Esophagus squamous epithelium (tissue), 5 donors: ENCODE measurements at regions not wholly inside any gene's neighbourhood (a gene's known extent, or its start where the extent isn't known, plus 50 kb on each side); places are given as distances from the start of the nearest gene placed in this dataset.

Experiments
- DNase-seq: peaks from one replicate; lab custom pipeline; 2025; lab: John Stamatoyannopoulos, UW
- H3K27ac ChIP-seq, 4 donors: fragments of 200-600 bp; sonication (generic); one replicate each; pipeline ENCODE4 v1.5.1; 2016 to 2019; ENCODE audit warnings: mild to moderate bottlenecking in 1 of 4
- H3K27me3 ChIP-seq, 4 donors: fragments of 200-600 bp; sonication (generic); 1 replicate in 3 of 4; 2 replicates in 1 of 4; pipeline versions ENCODE4 v1.5.1 to v1.6.0; 2017 to 2021; ENCODE audit warnings: antibody characterized with exemption in 1 of 4
- H3K36me3 ChIP-seq, 3 donors: fragments of 200-600 bp; sonication (generic); one replicate each; pipeline ENCODE4 v1.5.1; 2016 to 2019
- H3K4me1 ChIP-seq, 3 donors: fragments of 200-600 bp; sonication (generic); one replicate each; pipeline ENCODE4 v1.5.1; 2017 to 2019
- H3K4me3 ChIP-seq, 4 donors: fragments of 200-600 bp; sonication (generic); 1 replicate in 3 of 4; 2 replicates in 1 of 4; pipeline ENCODE4 v1.5.1; 2016 to 2019; ENCODE audit warnings: mild to moderate bottlenecking in 2 of 4, moderate library complexity in 1 of 4
- H3K9me3 ChIP-seq, 3 donors: fragments of 200-600 bp; sonication (generic); one replicate each; pipeline ENCODE4 v1.5.1; 2016 to 2019
- POLR2A ChIP-seq, 4 donors: fragments of 450-650 bp; IDR thresholded peaks; one replicate each; pipeline ENCODE4 v1.6.1; 2017; ENCODE audit warnings: antibody characterized with exemption in 4 of 4, mild to moderate bottlenecking in 4 of 4, moderate library complexity in 3 of 4
- WGBS, 2 donors: methylation state at CpG; one replicate each; pipeline ENCODE4 v1.1.5; 2018; 5-methylcytosine and 5-hydroxymethylcytosine counted together
- intact Hi-C: fragments of 100-400 bp; cut with DNase I; formaldehyde crosslinking; loops from one replicate; pipeline ENCODE4 v1.15.0; 2022
- TF ChIP-seq, protein P1 (sequence below), 6 experiments: fragments of 450-650 bp in 4 of 6; fragments of 200-600 bp in 2 of 6; sonication (generic) in 2 of 6; IDR thresholded peaks; one replicate each; pipeline ENCODE4 v1.5.1; 2016 to 2019; ENCODE audit warnings: antibody characterized with exemption in 6 of 6, mild to moderate bottlenecking in 4 of 6, moderate library complexity in 4 of 6
- donor health status: DM: yes; HTN: yes; CAD: no.

- H3K4me3 ChIP-seq, result no peak overlapping the region
- H3K4me1 ChIP-seq, result no peaks in the 10 kb centered on the region
- 13 to 57% methylated on average over 1 of the region's 1 CpG for WGBS, 2 donors
- TF ChIP-seq, protein P1, sequence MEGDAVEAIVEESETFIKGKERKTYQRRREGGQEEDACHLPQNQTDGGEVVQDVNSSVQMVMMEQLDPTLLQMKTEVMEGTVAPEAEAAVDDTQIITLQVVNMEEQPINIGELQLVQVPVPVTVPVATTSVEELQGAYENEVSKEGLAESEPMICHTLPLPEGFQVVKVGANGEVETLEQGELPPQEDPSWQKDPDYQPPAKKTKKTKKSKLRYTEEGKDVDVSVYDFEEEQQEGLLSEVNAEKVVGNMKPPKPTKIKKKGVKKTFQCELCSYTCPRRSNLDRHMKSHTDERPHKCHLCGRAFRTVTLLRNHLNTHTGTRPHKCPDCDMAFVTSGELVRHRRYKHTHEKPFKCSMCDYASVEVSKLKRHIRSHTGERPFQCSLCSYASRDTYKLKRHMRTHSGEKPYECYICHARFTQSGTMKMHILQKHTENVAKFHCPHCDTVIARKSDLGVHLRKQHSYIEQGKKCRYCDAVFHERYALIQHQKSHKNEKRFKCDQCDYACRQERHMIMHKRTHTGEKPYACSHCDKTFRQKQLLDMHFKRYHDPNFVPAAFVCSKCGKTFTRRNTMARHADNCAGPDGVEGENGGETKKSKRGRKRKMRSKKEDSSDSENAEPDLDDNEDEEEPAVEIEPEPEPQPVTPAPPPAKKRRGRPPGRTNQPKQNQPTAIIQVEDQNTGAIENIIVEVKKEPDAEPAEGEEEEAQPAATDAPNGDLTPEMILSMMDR (IDR thresholded peaks at IDR 0.05), result no peak
- TF ChIP-seq POLR2A (IDR thresholded peaks at IDR 0.05), result no peak
- no peaks in the 10 kb centered on the region for H3K27me3 ChIP-seq
- intact Hi-C loops, result loop anchor here (5.0 kb wide), 1 partner anchor 158 kb away; no protein-coding TSS in a partner anchor
- no peaks in the 10 kb centered on the region for H3K9me3 ChIP-seq
- DNase-seq, result no peak
- H3K36me3 ChIP-seq, result no peaks in the 10 kb centered on the region
- no peak overlapping the region for H3K27ac ChIP-seq
Measured at GRCh38 chr5:91229031-91229727, 153.9 kb downstream of the ARRDC3 start.

DNA sequence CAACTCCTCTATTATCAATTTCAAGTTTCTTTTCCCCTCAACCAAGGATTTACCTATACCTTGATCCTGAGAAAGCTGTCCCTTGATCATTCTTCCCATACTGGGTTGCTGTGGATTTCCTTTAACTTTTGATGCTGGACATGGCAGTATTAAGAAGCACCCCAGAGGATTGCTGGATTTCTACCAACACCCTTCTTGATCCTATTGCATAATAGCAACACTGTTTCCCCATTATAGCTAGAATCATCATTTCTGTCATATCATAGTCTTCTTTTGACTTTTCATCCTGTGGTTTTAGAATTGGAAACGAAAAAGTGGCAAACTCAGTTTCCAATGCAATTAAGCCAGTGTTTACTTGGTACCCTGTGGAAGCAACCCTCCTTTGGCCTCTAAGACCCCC lies 154.9 kb downstream of the ARRDC3 start:
- intact Hi-C loops, result loop anchor here (5.0 kb wide), 1 partner anchor 159 kb away; no protein-coding TSS in a partner anchor
- no peak overlapping the region for H3K4me3 ChIP-seq
- H3K27me3 ChIP-seq, result no peaks in the 10 kb centered on the region
- WGBS, 2 donors, result 60 to 64% methylated on average over 1 of the region's 1 CpG
- DNase-seq, result no peak
- no peaks in the 10 kb centered on the region for H3K9me3 ChIP-seq
- no peak overlapping the region for H3K27ac ChIP-seq
- H3K4me1 ChIP-seq, result no peaks in the 10 kb centered on the region
- no peaks in the 10 kb centered on the region for H3K36me3 ChIP-seq
- TF ChIP-seq, protein P1 (IDR thresholded peaks at IDR 0.05), result no peak
- TF ChIP-seq POLR2A (IDR thresholded peaks at IDR 0.05), result no peak

GRCh38 chr5:91225848-91226686 lies 157.1 kb downstream of the ARRDC3 start:
- TF ChIP-seq POLR2A (IDR thresholded peaks at IDR 0.05), result no peak
- TF ChIP-seq, protein P1 (IDR thresholded peaks at IDR 0.05), result peak; percentile 22 to 70 (median 57)
- no peaks in the 10 kb centered on the region for H3K9me3 ChIP-seq
- WGBS, 2 donors, result 53 to 62% methylated on average over 10 of the region's 10 CpGs
- H3K36me3 ChIP-seq, result no peaks in the 10 kb centered on the region
- no peaks in the 10 kb centered on the region for H3K4me1 ChIP-seq
- no peak overlapping the region for H3K4me3 ChIP-seq
- intact Hi-C loops, result loop anchor here (5.0 kb wide), 1 partner anchor 161 kb away; no protein-coding TSS in a partner anchor
- no peaks in the 10 kb centered on the region for H3K27me3 ChIP-seq
- DNase-seq, result no peak
- H3K27ac ChIP-seq, result no peak overlapping the region

GRCh38 chr5:91224969-91225368 lies 158.1 kb downstream of the ARRDC3 start:
- WGBS, 2 donors, result 74 to 76% methylated on average over 2 of the region's 2 CpGs
- TF ChIP-seq, protein P1 (IDR thresholded peaks at IDR 0.05), result no peak
- TF ChIP-seq POLR2A (IDR thresholded peaks at IDR 0.05), result no peak
- Histone ChIP-seq H3K4me1 (no peaks in the 10 kb centered on the region), H3K9me3 (no peaks in the 10 kb centered on the region), H3K4me3 (no peak overlapping the region), H3K27ac (no peak overlapping the region), H3K27me3 (no peaks in the 10 kb centered on the region), H3K36me3 (no peaks in the 10 kb centered on the region)
- intact Hi-C loops, result loop anchor here (5.0 kb wide), 1 partner anchor 162 kb away; no protein-coding TSS in a partner anchor
- DNase-seq, result no peak

DNA sequence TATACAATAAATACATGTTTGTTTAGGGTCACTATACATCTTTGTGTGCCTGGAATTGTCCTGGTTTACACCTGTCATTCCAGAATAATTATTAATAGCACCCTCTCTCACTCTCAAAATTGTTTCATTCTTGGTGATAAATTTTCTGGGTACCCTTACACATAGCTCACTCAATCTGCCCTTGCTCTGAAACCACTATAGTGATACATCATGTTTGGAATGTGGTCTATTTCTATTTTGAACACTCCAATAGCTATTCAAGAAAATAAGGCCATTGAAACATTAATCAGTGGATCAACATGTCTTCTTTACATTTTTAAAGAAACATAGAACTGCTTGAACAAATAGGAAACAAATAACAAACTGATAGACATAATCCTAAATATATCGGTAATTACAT lies 158.7 kb downstream of the ARRDC3 start:
- intact Hi-C loops, result no loop called here
- 93 to 100% methylated on average over 1 of the region's 1 CpG for WGBS, 2 donors

More for the DNA sequence above, 158.7 kb downstream of the ARRDC3 start:
- TF ChIP-seq POLR2A (IDR thresholded peaks at IDR 0.05), result no peak
- TF ChIP-seq, protein P1 (IDR thresholded peaks at IDR 0.05), result no peak
- DNase-seq, result no peak
- Histone ChIP-seq H3K36me3 (no peaks in the 10 kb centered on the region), H3K4me3 (no peak overlapping the region), H3K9me3 (no peaks in the 10 kb centered on the region), H3K4me1 (peaks cover 0 to 5% (median 4%) of the 10 kb centered on the region in 3 donors), H3K27ac (no peak overlapping the region), H3K27me3 (no peaks in the 10 kb centered on the region)
